BJ (cell line): ENCODE measurements at regions not wholly inside any gene's neighbourhood (a gene's known extent, or its start where the extent isn't known, plus 50 kb on each side); places are given as distances from the start of the nearest gene placed in this dataset.

Experiments used
- CTCF ChIA-PET: fragments of 350-600 bp; formaldehyde crosslinking; extraction: SDS; loops from one replicate; lab custom pipeline; 2021; ENCODE audit warnings: antibody characterized with exemption, inconsistent platforms; lab: Yijun Ruan, JAX
- POLR2A ChIA-PET: fragments of 300-600 bp; sonication (Branson Sonifier 250); formaldehyde crosslinking; extraction: SDS; loops from one replicate; lab custom pipeline; 2021; ENCODE audit warnings: antibody characterized with exemption; lab: Charles Lee
- DNase-seq: peaks from one replicate; pipeline ENCODE4 v3.0.0-alpha.2; 2011; ENCODE audit warnings: low read depth
- H3K27me3 ChIP-seq: 2 replicates; pipeline ENCODE4 v1.6.0; 2011; ENCODE audit warnings: low read length; ENCODE audit not compliant: control insufficient read depth, insufficient read depth
- H3K36me3 ChIP-seq: 2 replicates; pipeline ENCODE4 v1.5.1; 2011; ENCODE audit warnings: low read length; ENCODE audit not compliant: control insufficient read depth, insufficient read depth
- H3K4me3 ChIP-seq: 2 replicates; pipeline ENCODE4 v1.5.1; 2011; ENCODE audit warnings: low read depth, mild to moderate bottlenecking, control low read depth, low read length
- CTCF ChIP-seq: IDR thresholded peaks from 2 replicates; pipeline ENCODE4 v1.5.1; 2011; ENCODE audit warnings: low read depth, mild to moderate bottlenecking, control low read depth, inconsistent platforms, low read length, moderate library complexity; ENCODE audit not compliant: insufficient read depth

GRCh38 chr17:71905376-71906031, 215.3 kb upstream of the SOX9 start:
- Histone ChIP-seq H3K4me3 (no peak overlapping the region), H3K27me3 (no peaks in the 10 kb centered on the region), H3K36me3 (no peaks in the 10 kb centered on the region)
- ChIA-PET POLR2A (no interaction called here), CTCF (no interaction called here)
- DNase-seq = no peak
- no peak for TF ChIP-seq CTCF

GRCh38 chr17:71909155-71909554, 211.7 kb upstream of the SOX9 start:
- CTCF ChIA-PET = no interaction called here
- Histone ChIP-seq H3K36me3 (no peaks in the 10 kb centered on the region), H3K27me3 (no peaks in the 10 kb centered on the region), H3K4me3 (no peak overlapping the region)
- POLR2A ChIA-PET = no interaction called here
- TF ChIP-seq CTCF = no peak
- DNase-seq = no peak

- no peak for TF ChIP-seq CTCF
- Histone ChIP-seq H3K36me3 (no peaks in the 10 kb centered on the region), H3K27me3 (no peaks in the 10 kb centered on the region), H3K4me3 (no peak overlapping the region)
- CTCF ChIA-PET = no interaction called here
- no peak for DNase-seq
- POLR2A ChIA-PET = no interaction called here
Measured at GRCh38 chr17:71910002-71910401, 210.8 kb upstream of the SOX9 start.

- no peak for TF ChIP-seq CTCF
- no peaks in the 10 kb centered on the region for H3K27me3 ChIP-seq
- ChIA-PET CTCF (no interaction called here), POLR2A (no interaction called here)
- DNase-seq = no peak
- H3K36me3 ChIP-seq = no peaks in the 10 kb centered on the region
- no peak overlapping the region for H3K4me3 ChIP-seq
Measured at GRCh38 chr17:71914042-71914441, 206.8 kb upstream of the SOX9 start.

GRCh38 chr17:71914812-71915211, 206.0 kb upstream of the SOX9 start:
- Histone ChIP-seq H3K27me3 (no peaks in the 10 kb centered on the region), H3K36me3 (no peaks in the 10 kb centered on the region), H3K4me3 (no peak overlapping the region)
- ChIA-PET POLR2A (no interaction called here), CTCF (no interaction called here)
- DNase-seq = no peak
- no peak for TF ChIP-seq CTCF
